Osteocyte (in vitro differentiated cells): ENCODE measurements at regions not wholly inside any gene's neighbourhood (a gene's known extent, or its start where the extent isn't known, plus 50 kb on each side); places are given as distances from the start of the nearest gene placed in this dataset.

Source experiments
- DNase-seq: peaks from one replicate; pipeline ENCODE4 v3.0.0; 2021; ENCODE audit warnings: mixed read lengths; ENCODE audit not compliant: unreplicated experiment; ENCODE audit errors: extremely low spot score
- H3K27ac Mint-ChIP-seq: one replicate; pipeline ENCODE4 v1.8.0; 2021; ENCODE audit warnings: mild to moderate bottlenecking, mixed read lengths; ENCODE audit not compliant: unreplicated experiment
- H3K27me3 Mint-ChIP-seq: one replicate; pipeline ENCODE4 v1.8.0; 2021; ENCODE audit warnings: mixed read lengths; ENCODE audit not compliant: unreplicated experiment
- H3K36me3 Mint-ChIP-seq: one replicate; pipeline ENCODE4 v1.8.0; 2021; ENCODE audit warnings: mixed read lengths; ENCODE audit not compliant: unreplicated experiment
- H3K4me1 Mint-ChIP-seq: one replicate; pipeline ENCODE4 v1.8.0; 2021; ENCODE audit warnings: mixed read lengths; ENCODE audit not compliant: unreplicated experiment
- H3K4me3 Mint-ChIP-seq: one replicate; pipeline ENCODE4 v1.8.0; 2021; ENCODE audit warnings: mild to moderate bottlenecking, moderate library complexity, mixed read lengths; ENCODE audit not compliant: unreplicated experiment
- H3K9me3 Mint-ChIP-seq: one replicate; pipeline ENCODE4 v1.8.0; 2021; ENCODE audit warnings: mixed read lengths; ENCODE audit not compliant: unreplicated experiment
- CTCF ChIP-seq: fragments of 200-600 bp; sonication (generic); IDR thresholded peaks from 2 replicates; pipeline ENCODE4 v1.5.0; 2021; ENCODE audit warnings: antibody characterized with exemption, mild to moderate bottlenecking, moderate library complexity

- TF ChIP-seq CTCF = no peak
- H3K4me3 Mint-ChIP-seq = no peak overlapping the region
- no peaks in the 10 kb centered on the region for H3K27me3 Mint-ChIP-seq
- no peak overlapping the region for H3K27ac Mint-ChIP-seq
- H3K9me3 Mint-ChIP-seq = no peaks in the 10 kb centered on the region
- H3K4me1 Mint-ChIP-seq = peaks cover 13% of the 10 kb centered on the region
- no peaks in the 10 kb centered on the region for H3K36me3 Mint-ChIP-seq
- no peak for DNase-seq
Observed at GRCh38 chr11:70569996-70570692, 171.8 kb downstream of the CTTN start.

- Mint-ChIP-seq H3K9me3 (no peaks in the 10 kb centered on the region), H3K4me1 (peaks cover 13% of the 10 kb centered on the region), H3K36me3 (no peaks in the 10 kb centered on the region), H3K4me3 (no peak overlapping the region), H3K27me3 (no peaks in the 10 kb centered on the region), H3K27ac (no peak overlapping the region)
- no peak for DNase-seq
- no peak for TF ChIP-seq CTCF
Observed at GRCh38 chr11:70570693-70571395, 172.5 kb downstream of the CTTN start.

GRCh38 chr11:70572974-70573260, 174.6 kb downstream of the CTTN start:
- Mint-ChIP-seq H3K27ac (no peak overlapping the region), H3K27me3 (no peaks in the 10 kb centered on the region), H3K9me3 (no peaks in the 10 kb centered on the region), H3K4me3 (no peak overlapping the region), H3K36me3 (no peaks in the 10 kb centered on the region), H3K4me1 (peaks cover 7% of the 10 kb centered on the region)
- TF ChIP-seq CTCF = no peak
- no peak for DNase-seq

GRCh38 chr11:70573701-70574151, 175.4 kb downstream of the CTTN start:
- Mint-ChIP-seq H3K9me3 (no peaks in the 10 kb centered on the region), H3K4me3 (no peak overlapping the region), H3K27me3 (no peaks in the 10 kb centered on the region), H3K27ac (no peak overlapping the region), H3K36me3 (no peaks in the 10 kb centered on the region), H3K4me1 (peaks cover 2% of the 10 kb centered on the region)
- DNase-seq = no peak
- no peak for TF ChIP-seq CTCF

GRCh38 chr11:70574725-70575347, 176.5 kb downstream of the CTTN start:
- Mint-ChIP-seq H3K9me3 (no peaks in the 10 kb centered on the region), H3K36me3 (no peaks in the 10 kb centered on the region), H3K27ac (no peak overlapping the region), H3K4me3 (no peak overlapping the region), H3K27me3 (no peaks in the 10 kb centered on the region), H3K4me1 (no peaks in the 10 kb centered on the region)
- no peak for TF ChIP-seq CTCF
- no peak for DNase-seq
